ENCODE measurements at regions not wholly inside any gene's neighbourhood (a gene's known extent, or its start where the extent isn't known, plus 50 kb on each side); places are given as distances from the start of the nearest gene placed in this dataset.

GRCh38 chr15:66942649-66943390 lies 122.6 kb upstream of the SMAD3 start:
- Histone ChIP-seq H2AFZ (ENCODE audit: low read depth) (no peak overlapping the region), H3K27me3 (ENCODE audit: insufficient read depth, low read depth) (no peaks in the 10 kb centered on the region), H3K4me3 (IDR thresholded peaks at IDR 0.05; ENCODE audit: insufficient read depth, low read depth, low read length) (no peak overlapping the region), H3K79me2 (ENCODE audit: insufficient read depth, low read depth) (no peaks in the 10 kb centered on the region), H3K36me3 (ENCODE audit: insufficient read depth) (no peaks in the 10 kb centered on the region), H4K20me1 (ENCODE audit: insufficient read depth) (no peaks in the 10 kb centered on the region), H3K4me2 (no peak overlapping the region), H3K4me1 (ENCODE audit: low read depth, poor library complexity, severe bottlenecking) (peaks cover 10% of the 10 kb centered on the region), H3K9ac (no peak overlapping the region), H3K27ac (no peak overlapping the region)
- TF ChIP-seq, protein P1, sequence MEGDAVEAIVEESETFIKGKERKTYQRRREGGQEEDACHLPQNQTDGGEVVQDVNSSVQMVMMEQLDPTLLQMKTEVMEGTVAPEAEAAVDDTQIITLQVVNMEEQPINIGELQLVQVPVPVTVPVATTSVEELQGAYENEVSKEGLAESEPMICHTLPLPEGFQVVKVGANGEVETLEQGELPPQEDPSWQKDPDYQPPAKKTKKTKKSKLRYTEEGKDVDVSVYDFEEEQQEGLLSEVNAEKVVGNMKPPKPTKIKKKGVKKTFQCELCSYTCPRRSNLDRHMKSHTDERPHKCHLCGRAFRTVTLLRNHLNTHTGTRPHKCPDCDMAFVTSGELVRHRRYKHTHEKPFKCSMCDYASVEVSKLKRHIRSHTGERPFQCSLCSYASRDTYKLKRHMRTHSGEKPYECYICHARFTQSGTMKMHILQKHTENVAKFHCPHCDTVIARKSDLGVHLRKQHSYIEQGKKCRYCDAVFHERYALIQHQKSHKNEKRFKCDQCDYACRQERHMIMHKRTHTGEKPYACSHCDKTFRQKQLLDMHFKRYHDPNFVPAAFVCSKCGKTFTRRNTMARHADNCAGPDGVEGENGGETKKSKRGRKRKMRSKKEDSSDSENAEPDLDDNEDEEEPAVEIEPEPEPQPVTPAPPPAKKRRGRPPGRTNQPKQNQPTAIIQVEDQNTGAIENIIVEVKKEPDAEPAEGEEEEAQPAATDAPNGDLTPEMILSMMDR (conservative IDR thresholded peaks at IDR 0.05; ENCODE audit: low read depth, low read length) = no peak

DNA sequence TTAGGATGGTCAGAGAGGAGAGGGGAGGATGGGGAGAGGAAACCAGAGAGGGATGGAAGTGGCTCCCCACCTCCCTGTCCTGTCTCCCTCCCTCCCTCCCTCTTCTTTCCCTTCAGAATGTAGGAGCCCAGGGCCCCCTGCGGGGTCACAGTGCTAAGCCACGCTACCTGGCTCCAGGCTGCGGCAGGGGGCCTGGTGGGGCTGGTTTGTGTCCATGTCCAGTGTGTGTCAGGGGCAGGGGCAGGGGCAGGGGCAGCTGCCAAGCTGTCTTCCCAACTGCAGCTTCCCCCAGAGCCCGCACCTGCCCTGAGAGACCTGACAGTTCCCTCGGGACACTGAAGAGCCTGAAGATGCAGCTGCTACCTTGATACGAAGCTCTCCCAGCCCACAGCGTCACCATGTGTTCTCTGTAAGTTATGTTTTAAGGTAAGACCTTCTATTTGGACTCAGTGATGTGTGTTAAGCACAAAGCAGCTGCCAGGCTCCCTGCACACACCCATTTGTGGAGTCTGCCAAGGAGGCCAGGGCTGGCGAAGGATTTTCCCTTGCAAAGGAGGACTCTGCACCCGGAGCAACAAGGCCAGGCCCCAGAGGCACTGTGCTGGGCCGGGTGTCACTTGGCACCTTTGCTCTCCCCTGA lies 121.8 kb upstream of the SMAD3 start:
- Histone ChIP-seq H3K27ac (no peak overlapping the region), H3K36me3 (ENCODE audit: insufficient read depth) (no peaks in the 10 kb centered on the region), H3K4me3 (IDR thresholded peaks at IDR 0.05; ENCODE audit: insufficient read depth, low read depth, low read length) (no peak overlapping the region), H3K79me2 (ENCODE audit: insufficient read depth, low read depth) (no peaks in the 10 kb centered on the region), H3K4me1 (ENCODE audit: low read depth, poor library complexity, severe bottlenecking) (peaks cover 18% of the 10 kb centered on the region), H3K4me2 (no peak overlapping the region), H3K27me3 (ENCODE audit: insufficient read depth, low read depth) (no peaks in the 10 kb centered on the region), H2AFZ (ENCODE audit: low read depth) (no peak overlapping the region), H4K20me1 (ENCODE audit: insufficient read depth) (no peaks in the 10 kb centered on the region), H3K9ac (no peak overlapping the region)
- TF ChIP-seq, protein P1 (conservative IDR thresholded peaks at IDR 0.05; ENCODE audit: low read depth, low read length) = no peak

- H3K27me3 ChIP-seq (ENCODE audit: insufficient read depth, low read depth) = no peaks in the 10 kb centered on the region
- H3K4me2 ChIP-seq = no peak overlapping the region
- TF ChIP-seq, protein P1 (conservative IDR thresholded peaks at IDR 0.05; ENCODE audit: low read depth, low read length) = no peak
- no peaks in the 10 kb centered on the region for H3K36me3 ChIP-seq (ENCODE audit: insufficient read depth)
- H3K9ac ChIP-seq = no peak overlapping the region
- H3K4me1 ChIP-seq (ENCODE audit: low read depth, poor library complexity, severe bottlenecking) = peaks cover 22% of the 10 kb centered on the region
- H3K27ac ChIP-seq = no peak overlapping the region
- no peak overlapping the region for H2AFZ ChIP-seq (ENCODE audit: low read depth)
- no peaks in the 10 kb centered on the region for H4K20me1 ChIP-seq (ENCODE audit: insufficient read depth)
- no peaks in the 10 kb centered on the region for H3K79me2 ChIP-seq (ENCODE audit: insufficient read depth, low read depth)
- no peak overlapping the region for H3K4me3 ChIP-seq (IDR thresholded peaks at IDR 0.05; ENCODE audit: insufficient read depth, low read depth, low read length)
Observed at GRCh38 chr15:66944121-66944520, 121.3 kb upstream of the SMAD3 start.

DNA sequence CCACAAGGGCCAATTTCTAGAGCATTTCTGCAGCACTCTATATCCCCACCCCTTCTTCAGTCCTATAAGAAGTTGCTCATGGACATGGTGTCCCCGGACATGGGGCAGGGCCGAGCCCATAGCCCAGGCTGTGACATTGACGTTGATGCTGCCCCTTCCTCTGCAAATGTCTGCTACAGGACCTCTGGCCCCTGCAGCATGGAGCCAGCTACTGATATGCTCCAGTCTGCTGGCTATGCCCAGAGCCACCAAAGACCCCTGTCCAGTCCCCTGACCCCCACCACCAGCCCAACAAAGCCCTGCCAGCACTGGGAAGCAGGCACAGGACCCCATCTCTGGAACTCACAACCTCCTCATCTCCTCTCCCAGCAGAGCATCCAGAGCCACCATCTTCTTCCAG lies 120.1 kb upstream of the SMAD3 start:
- no peaks in the 10 kb centered on the region for H4K20me1 ChIP-seq (ENCODE audit: insufficient read depth)
- no peaks in the 10 kb centered on the region for H3K36me3 ChIP-seq (ENCODE audit: insufficient read depth)
- H2AFZ ChIP-seq (ENCODE audit: low read depth) = no peak overlapping the region
- H3K9ac ChIP-seq = no peak overlapping the region
- no peaks in the 10 kb centered on the region for H3K27me3 ChIP-seq (ENCODE audit: insufficient read depth, low read depth)
- H3K4me2 ChIP-seq = no peak overlapping the region
- TF ChIP-seq, protein P1 (conservative IDR thresholded peaks at IDR 0.05; ENCODE audit: low read depth, low read length) = no peak
- peaks cover 22% of the 10 kb centered on the region for H3K4me1 ChIP-seq (ENCODE audit: low read depth, poor library complexity, severe bottlenecking)
- H3K27ac ChIP-seq = no peak overlapping the region
- no peaks in the 10 kb centered on the region for H3K79me2 ChIP-seq (ENCODE audit: insufficient read depth, low read depth)
- no peak overlapping the region for H3K4me3 ChIP-seq (IDR thresholded peaks at IDR 0.05; ENCODE audit: insufficient read depth, low read depth, low read length)
